Right lobe of liver (tissue), 4 donors: ENCODE measurements at regions not wholly inside any gene's neighbourhood (a gene's known extent, or its start where the extent isn't known, plus 50 kb on each side); places are given as distances from the start of the nearest gene placed in this dataset.

Source experiments
- CTCF ChIP-seq, 4 donors: fragments of 200-600 bp in 3 of 4; fragments of 450-650 bp in 1 of 4; IDR thresholded peaks; one replicate each; pipeline versions ENCODE4 v1.5.1 to v1.8.0; 2016 to 2022; ENCODE audit warnings: antibody characterized with exemption in 4 of 4, mild to moderate bottlenecking in 2 of 4
- POLR2A ChIP-seq: fragments of 450-650 bp; IDR thresholded peaks from one replicate; pipeline ENCODE4 v1.6.1; 2017; ENCODE audit warnings: antibody characterized with exemption, mild to moderate bottlenecking
- donor health status: DM: no; HTN: no; CAD: no.
- donor health status: DM: no; HTN: no; CAD: no.
- donor health status: DM: no; HTN: yes; CAD: no.

- TF ChIP-seq CTCF (IDR thresholded peaks at IDR 0.05) = no peak
- TF ChIP-seq POLR2A = no peak
These were observed 89.8 kb upstream of the FIBIN start for GRCh38 chr11:26904132-26904531.
